ENCODE measurements at regions not wholly inside any gene's neighbourhood (a gene's known extent, or its start where the extent isn't known, plus 50 kb on each side); places are given as distances from the start of the nearest gene placed in this dataset.

DNA sequence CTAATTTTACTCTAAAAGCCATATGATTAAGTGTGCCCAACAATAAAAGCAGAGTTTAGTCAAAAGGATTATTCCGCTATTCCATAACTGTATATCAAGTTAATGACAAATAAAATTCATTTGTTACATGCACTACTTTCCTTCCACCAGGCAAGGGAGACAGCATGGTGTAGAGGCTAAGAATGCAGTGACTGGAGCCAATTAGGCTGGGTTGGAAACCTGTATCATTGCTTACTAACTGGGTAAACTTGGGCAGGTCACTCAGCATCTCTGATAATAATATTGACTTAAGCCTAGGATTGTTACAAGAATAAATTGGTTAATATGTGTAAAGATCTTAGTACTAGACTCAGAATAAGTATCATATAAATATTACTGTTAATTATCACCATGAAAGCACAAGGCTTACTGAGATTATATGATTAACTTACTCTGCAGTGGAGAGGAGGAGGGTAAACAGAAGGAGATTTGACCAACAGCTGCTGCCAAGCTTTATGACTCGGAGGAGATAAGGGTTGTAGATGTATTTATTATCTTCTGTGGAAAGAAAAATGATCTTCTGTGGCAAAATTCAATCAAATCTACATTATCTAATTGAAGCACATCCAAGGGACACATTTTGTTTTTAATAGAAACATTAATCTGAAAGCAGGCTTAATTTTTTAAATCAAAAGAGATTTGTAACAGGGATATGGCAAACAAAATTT is 1459.9 kb downstream of the GRIK2 start:
- DNase-seq (ENCODE audit: low read depth in 1 of 2, low spot score in 2 of 2), result no peak
- POLR2A ChIA-PET (ENCODE audit: partially characterized antibody), result no interaction called here
- TF ChIP-seq BRCA1 (IDR thresholded peaks at IDR 0.05; ENCODE audit: low read depth, low read length), result no peak
- no peak for TF ChIP-seq CHD1 (IDR thresholded peaks at IDR 0.05; ENCODE audit: low read depth, low read length)
- no peak for TF ChIP-seq JUND (IDR thresholded peaks at IDR 0.05; ENCODE audit: low read length)
- TF ChIP-seq RFX5 (IDR thresholded peaks at IDR 0.05; ENCODE audit: borderline replicate concordance, low read depth, low read length), result no peak
- TF ChIP-seq, protein P1, sequence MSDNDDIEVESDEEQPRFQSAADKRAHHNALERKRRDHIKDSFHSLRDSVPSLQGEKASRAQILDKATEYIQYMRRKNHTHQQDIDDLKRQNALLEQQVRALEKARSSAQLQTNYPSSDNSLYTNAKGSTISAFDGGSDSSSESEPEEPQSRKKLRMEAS (IDR thresholded peaks at IDR 0.05), result no peak
- TF ChIP-seq HDAC2 (IDR thresholded peaks at IDR 0.05; ENCODE audit: borderline replicate concordance in 1 of 2, low read depth in 2 of 2, low read length in 2 of 2), result no peak
- TF ChIP-seq, protein P2, sequence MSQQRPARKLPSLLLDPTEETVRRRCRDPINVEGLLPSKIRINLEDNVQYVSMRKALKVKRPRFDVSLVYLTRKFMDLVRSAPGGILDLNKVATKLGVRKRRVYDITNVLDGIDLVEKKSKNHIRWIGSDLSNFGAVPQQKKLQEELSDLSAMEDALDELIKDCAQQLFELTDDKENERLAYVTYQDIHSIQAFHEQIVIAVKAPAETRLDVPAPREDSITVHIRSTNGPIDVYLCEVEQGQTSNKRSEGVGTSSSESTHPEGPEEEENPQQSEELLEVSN (IDR thresholded peaks at IDR 0.05), result no peak
- no peak for TF ChIP-seq YY1 (IDR thresholded peaks at IDR 0.05; ENCODE audit: low read depth, low read length)
- no peak for TF ChIP-seq RBBP5 (IDR thresholded peaks at IDR 0.05; ENCODE audit: borderline replicate concordance, low read depth, low read length)
- TF ChIP-seq CREB1 (IDR thresholded peaks at IDR 0.05), result no peak
- TF ChIP-seq NANOG (IDR thresholded peaks at IDR 0.05; ENCODE audit: insufficient read depth, low read depth, low read length, poor library complexity, severe bottlenecking), result no peak
- TF ChIP-seq HDAC6 (IDR thresholded peaks at IDR 0.05; ENCODE audit: low read depth, low read length), result no peak

More for the DNA sequence above, 1459.9 kb downstream of the GRIK2 start:
- Histone ChIP-seq H4K20me1 (replicated peaks in 1 of 2; ENCODE audit: control insufficient read depth in 1 of 2, insufficient read depth in 2 of 2, low read length in 2 of 2) (no peaks in the 10 kb centered on the region), H2AK5ac (ENCODE audit: low read depth, low read length) (no peak overlapping the region), H3K9ac (replicated peaks in 1 of 4; ENCODE audit: extremely low read depth in 1 of 4, low read depth in 3 of 4, low read length in 3 of 4) (no peak overlapping the region), H2BK15ac (ENCODE audit: low read length) (no peak overlapping the region), H3K4me3 (ENCODE audit: extremely low read depth in 1 of 4, insufficient read depth in 2 of 4, low read depth in 3 of 4, low read length in 4 of 4) (no peak overlapping the region), H2BK12ac (ENCODE audit: low read depth, low read length) (no peak overlapping the region), H3K27ac (ENCODE audit: low read depth, low read length) (no peak overlapping the region), H3K27me3 (replicated peaks in 1 of 4; ENCODE audit: control insufficient read depth in 3 of 4, extremely low read depth in 1 of 4, insufficient read depth in 3 of 4, low read length in 3 of 4) (no peaks in the 10 kb centered on the region), H4K8ac (ENCODE audit: extremely low read depth, insufficient read depth, low read length) (no peak overlapping the region), H3K23ac (ENCODE audit: insufficient read length) (no peak overlapping the region), H3K36me3 (ENCODE audit: control insufficient read depth in 2 of 4, insufficient read depth in 4 of 4, low read length in 3 of 4) (no peaks in the 10 kb centered on the region), H3K14ac (ENCODE audit: insufficient read length) (no peak overlapping the region), H3K18ac (ENCODE audit: extremely low read depth, low read length) (no peak overlapping the region), H3K9me3 (ENCODE audit: insufficient read depth in 2 of 2, low read depth in 1 of 2, low read length in 1 of 2) (no peaks in the 10 kb centered on the region), H3K4me1 (replicated peaks in 1 of 4; ENCODE audit: control insufficient read depth in 3 of 4, insufficient read depth in 4 of 4, low read length in 3 of 4) (no peaks in the 10 kb centered on the region), H4K5ac (ENCODE audit: insufficient read length, low read depth, low read length) (no peak overlapping the region), H2BK120ac (replicated peaks; ENCODE audit: low read depth, low read length) (no peak overlapping the region), H3K4ac (replicated peaks; ENCODE audit: insufficient read length, low read depth, low read length) (no peak overlapping the region), H2AFZ (ENCODE audit: low read length) (no peak overlapping the region), H3K79me2 (ENCODE audit: control insufficient read depth in 1 of 2, insufficient read depth in 2 of 2, low read length in 2 of 2) (no peaks in the 10 kb centered on the region), H3K56ac (replicated peaks; ENCODE audit: insufficient read length, low read depth, low read length) (no peak overlapping the region), H3K79me1 (ENCODE audit: low read depth, low read length) (no peaks in the 10 kb centered on the region), H2BK5ac (ENCODE audit: low read depth, low read length) (no peak overlapping the region), H2BK20ac (ENCODE audit: low read length) (no peak overlapping the region), H3K4me2 (ENCODE audit: insufficient read depth in 1 of 2, low read depth in 2 of 2, low read length in 2 of 2) (no peak overlapping the region), H3K23me2 (ENCODE audit: low read depth, low read length) (no peaks in the 10 kb centered on the region), H4K91ac (replicated peaks; ENCODE audit: insufficient read length, low read length) (no peak overlapping the region)
- CTCF ChIA-PET (ENCODE audit: partially characterized antibody), result interaction anchor here (1.7 kb wide), 1 partner anchor 269 kb away, joined by 7 read pairs; no protein-coding TSS in a partner anchor
- 100% methylated on average over 2 of the region's 2 CpGs; no CpG with 5 or more reads in 1 of the 2 experiments for WGBS, 2 experiments (ENCODE audit: extremely low coverage in 1 of 2, insufficient coverage in 1 of 2, insufficient read length in 1 of 2, insufficient replicate concordance in 2 of 2, low coverage in 1 of 2, low lambda C conversion rate in 2 of 2, missing lambda C conversion rate in 1 of 2)
- no peak for FAIRE-seq

Measured in H1 (cell line).